GM12878 (cell line): ENCODE measurements at regions not wholly inside any gene's neighbourhood (a gene's known extent, or its start where the extent isn't known, plus 50 kb on each side); places are given as distances from the start of the nearest gene placed in this dataset.

Experiments used
- ATAC-seq: fragments of 200-7000 bp; cut with Tn5 transposase; 3 replicates; pipeline ENCODE4 v1.9.1; 2020; ENCODE audit warnings: mild to moderate bottlenecking, moderate library complexity
- BruUV-seq: library from RNA; stranded (reverse); fragments of 400-500 nt; replicated peaks from 2 replicates; lab custom pipeline; 2021; lab: Mats Ljungman, UMichigan
- CTCF ChIA-PET: fragments of 300-600 bp; sonication (Branson Sonifier 250); formaldehyde crosslinking; extraction: SDS; loops from one replicate; lab custom pipeline; 2021; ENCODE audit warnings: inconsistent platforms; lab: Yijun Ruan, JAX
- POLR2A ChIA-PET: fragments of 350-600 bp; formaldehyde crosslinking; extraction: SDS; loops from one replicate; lab custom pipeline; 2021; ENCODE audit warnings: inconsistent platforms; lab: Charles Lee
- RAD21 ChIA-PET: fragments of 300-600 bp; sonication (Branson Sonifier 250); formaldehyde crosslinking; loops from one replicate; lab custom pipeline; 2023; ENCODE audit warnings: antibody characterized with exemption; ENCODE audit not compliant: unreplicated experiment; lab: Charles Lee
- SMC1A ChIA-PET: fragments of 300-600 bp; sonication (Branson Sonifier 250); formaldehyde crosslinking; loops from one replicate; lab custom pipeline; 2023; ENCODE audit not compliant: unreplicated experiment, uncharacterized antibody; lab: Charles Lee
- DNase-seq: peaks from one replicate; pipeline ENCODE4 v3.0.0-alpha.2; 2011; ENCODE audit warnings: low read depth, low spot score
- FAIRE-seq: peaks from 3 replicates; lab custom pipeline; 2011; peaks lifted over from hg19 to GRCh38; lab: Jason Lieb, UNC
- H2AFZ ChIP-seq: 2 replicates; pipeline ENCODE4 v1.6.0; 2011; ENCODE audit warnings: low read depth, low read length, control low read depth; ENCODE audit not compliant: control insufficient read depth
- H3K27ac ChIP-seq: 2 replicates; pipeline ENCODE4 v1.5.1; 2011; ENCODE audit warnings: control low read depth; ENCODE audit not compliant: control insufficient read depth, insufficient read depth
- H3K27me3 ChIP-seq, 2 experiments: replicated peaks in 1 of 2; 2 replicates each; pipeline versions ENCODE4 v1.6.0 to v1.6.1; 2011; ENCODE audit warnings: low read length in 1 of 2; ENCODE audit not compliant: control insufficient read depth in 2 of 2, insufficient read depth in 2 of 2
- H3K36me3 ChIP-seq, 2 experiments: 2 replicates each; pipeline ENCODE4 v1.5.1; 2011; ENCODE audit warnings: low read length in 1 of 2; ENCODE audit not compliant: control insufficient read depth in 2 of 2, insufficient read depth in 2 of 2
- H3K4me1 ChIP-seq: 2 replicates; pipeline ENCODE4 v1.6.1; 2011; ENCODE audit warnings: mild to moderate bottlenecking, low read length, moderate library complexity, mixed read lengths; ENCODE audit not compliant: control insufficient read depth, insufficient read depth
- H3K4me2 ChIP-seq: 2 replicates; pipeline ENCODE4 v1.6.0; 2011; ENCODE audit warnings: control low read depth; ENCODE audit not compliant: control insufficient read depth, insufficient read depth
- H3K4me3 ChIP-seq: fragments of 200-600 bp; sonication (generic); 2 replicates; pipeline ENCODE4 v1.5.1; 2016
- H3K79me2 ChIP-seq: 2 replicates; pipeline ENCODE4 v1.6.0; 2011; ENCODE audit warnings: low read length; ENCODE audit not compliant: control insufficient read depth, insufficient read depth
- H3K9ac ChIP-seq: 2 replicates; pipeline ENCODE4 v1.8.0; 2011; ENCODE audit warnings: low read length, control low read depth, mixed read lengths; ENCODE audit not compliant: control insufficient read depth, insufficient read depth
- H3K9me3 ChIP-seq: replicated peaks from 3 replicates; pipeline ENCODE4 v1.5.1; 2011; ENCODE audit warnings: mild to moderate bottlenecking, low read length; ENCODE audit not compliant: control insufficient read depth, insufficient read depth
- H4K20me1 ChIP-seq: 2 replicates; pipeline ENCODE4 v1.6.0; 2011; ENCODE audit not compliant: control insufficient read depth, insufficient read depth
- BMI1 ChIP-seq: fragments of 450-650 bp; IDR thresholded peaks from 2 replicates; pipeline ENCODE4 v1.6.1; 2016; ENCODE audit warnings: mild to moderate bottlenecking, moderate library complexity, borderline replicate concordance
- CBFB ChIP-seq: IDR thresholded peaks from 2 replicates; pipeline ENCODE4 v1.6.1; 2016; ENCODE audit warnings: antibody characterized with exemption, low read depth
- E4F1 ChIP-seq: fragments of 450-650 bp; IDR thresholded peaks from 2 replicates; pipeline ENCODE4 v1.6.1; 2018; ENCODE audit warnings: borderline replicate concordance, mild to moderate bottlenecking; ENCODE audit not compliant: partially characterized antibody
- IKZF2 ChIP-seq, 2 experiments: fragments of 450-650 bp; IDR thresholded peaks; 2 replicates each; pipeline ENCODE4 v1.6.1; 2017; ENCODE audit warnings: mild to moderate bottlenecking in 2 of 2, moderate library complexity in 2 of 2
- MEF2A ChIP-seq: IDR thresholded peaks from 2 replicates; pipeline ENCODE4 v1.6.1; 2011; ENCODE audit warnings: low read depth, mild to moderate bottlenecking, low read length, moderate library complexity; ENCODE audit not compliant: insufficient read depth
- MTA3 ChIP-seq: IDR thresholded peaks from 2 replicates; pipeline ENCODE4 v1.6.1; 2012; ENCODE audit warnings: low read length, inconsistent platforms, borderline replicate concordance
- PKNOX1 ChIP-seq: fragments of 450-650 bp; IDR thresholded peaks from 2 replicates; pipeline ENCODE4 v1.6.1; 2016; ENCODE audit warnings: mild to moderate bottlenecking
- REST ChIP-seq: IDR thresholded peaks from 2 replicates; pipeline ENCODE4 v1.6.1; 2012; ENCODE audit warnings: mild to moderate bottlenecking, low read depth, low read length
- SP1 ChIP-seq: IDR thresholded peaks from one replicate; pipeline ENCODE4 v1.6.1; 2011; ENCODE audit warnings: low read depth, low read length
- STAT1 ChIP-seq: fragments of 450-650 bp; conservative IDR thresholded peaks from 2 replicates; pipeline ENCODE4 v1.6.1; 2014; ENCODE audit warnings: antibody characterized with exemption, mild to moderate bottlenecking
- YBX1 ChIP-seq: fragments of 450-650 bp; IDR thresholded peaks from 2 replicates; pipeline ENCODE4 v1.6.1; 2016; ENCODE audit warnings: antibody characterized with exemption
- YY1 ChIP-seq: IDR thresholded peaks from 2 replicates; pipeline ENCODE4 v1.6.1; 2011; ENCODE audit warnings: low read depth, mild to moderate bottlenecking, low read length
- WGBS: methylation state at CpG from one replicate; pipeline ENCODE4 v1.1.6; 2016; ENCODE audit warnings: low lambda C conversion rate; ENCODE audit not compliant: insufficient replicate concordance, insufficient coverage; ENCODE audit errors: missing lambda C conversion rate; 5-methylcytosine and 5-hydroxymethylcytosine counted together
- in situ Hi-C: fragments of 300-500 bp; cut with MboI; formaldehyde crosslinking; loops from 9 replicates; pipeline ENCODE4 v1.14.3; 2018; ENCODE audit warnings: mixed read lengths
- intact Hi-C: fragments of 100-400 bp; cut with micrococcal nuclease; formaldehyde crosslinking; loops from one replicate; pipeline ENCODE4 v1.14.2; 2022; ENCODE audit not compliant: unreplicated experiment
- TF ChIP-seq, protein P1 (sequence below): fragments of 450-650 bp; IDR thresholded peaks from 2 replicates; pipeline ENCODE4 v1.6.1; 2017; ENCODE audit warnings: mild to moderate bottlenecking, moderate library complexity

- Histone ChIP-seq H3K4me1 (no peaks in the 10 kb centered on the region), H4K20me1 (no peaks in the 10 kb centered on the region), H3K9ac (no peak overlapping the region), H3K36me3 (no peaks in the 10 kb centered on the region), H3K27ac (no peak overlapping the region), H2AFZ (no peak overlapping the region), H3K4me2 (no peak overlapping the region), H3K79me2 (no peaks in the 10 kb centered on the region), H3K9me3 (no peaks in the 10 kb centered on the region), H3K4me3 (no peak overlapping the region), H3K27me3 (peaks cover 0 to 2% of the 10 kb centered on the region in 2 experiments; a peak in 1 of 4 replicates)
- DNase-seq (no peak), ATAC-seq (no peak), FAIRE-seq (no peak)
- intact Hi-C loops, result no loop called here
- WGBS, result 32% methylated on average over 8 of the region's 8 CpGs
- SMC1A ChIA-PET, result no interaction called here
- in situ Hi-C loops, result no loop called here
- no TSS peak for BruUV-seq
- RAD21 ChIA-PET, result no interaction called here
- CTCF ChIA-PET, result no interaction called here
- POLR2A ChIA-PET, result no interaction called here
- TF ChIP-seq MTA3 (no peak), CBFB (no peak), SP1 (no peak), MEF2A (no peak), REST (no peak), PKNOX1 (no peak), E4F1 (no peak), YBX1 (no peak), IKZF2 (IDR thresholded peaks at IDR 0.05) (no peak), STAT1 (no peak), BMI1 (no peak), YY1 (no peak)
- TF ChIP-seq, protein P1, sequence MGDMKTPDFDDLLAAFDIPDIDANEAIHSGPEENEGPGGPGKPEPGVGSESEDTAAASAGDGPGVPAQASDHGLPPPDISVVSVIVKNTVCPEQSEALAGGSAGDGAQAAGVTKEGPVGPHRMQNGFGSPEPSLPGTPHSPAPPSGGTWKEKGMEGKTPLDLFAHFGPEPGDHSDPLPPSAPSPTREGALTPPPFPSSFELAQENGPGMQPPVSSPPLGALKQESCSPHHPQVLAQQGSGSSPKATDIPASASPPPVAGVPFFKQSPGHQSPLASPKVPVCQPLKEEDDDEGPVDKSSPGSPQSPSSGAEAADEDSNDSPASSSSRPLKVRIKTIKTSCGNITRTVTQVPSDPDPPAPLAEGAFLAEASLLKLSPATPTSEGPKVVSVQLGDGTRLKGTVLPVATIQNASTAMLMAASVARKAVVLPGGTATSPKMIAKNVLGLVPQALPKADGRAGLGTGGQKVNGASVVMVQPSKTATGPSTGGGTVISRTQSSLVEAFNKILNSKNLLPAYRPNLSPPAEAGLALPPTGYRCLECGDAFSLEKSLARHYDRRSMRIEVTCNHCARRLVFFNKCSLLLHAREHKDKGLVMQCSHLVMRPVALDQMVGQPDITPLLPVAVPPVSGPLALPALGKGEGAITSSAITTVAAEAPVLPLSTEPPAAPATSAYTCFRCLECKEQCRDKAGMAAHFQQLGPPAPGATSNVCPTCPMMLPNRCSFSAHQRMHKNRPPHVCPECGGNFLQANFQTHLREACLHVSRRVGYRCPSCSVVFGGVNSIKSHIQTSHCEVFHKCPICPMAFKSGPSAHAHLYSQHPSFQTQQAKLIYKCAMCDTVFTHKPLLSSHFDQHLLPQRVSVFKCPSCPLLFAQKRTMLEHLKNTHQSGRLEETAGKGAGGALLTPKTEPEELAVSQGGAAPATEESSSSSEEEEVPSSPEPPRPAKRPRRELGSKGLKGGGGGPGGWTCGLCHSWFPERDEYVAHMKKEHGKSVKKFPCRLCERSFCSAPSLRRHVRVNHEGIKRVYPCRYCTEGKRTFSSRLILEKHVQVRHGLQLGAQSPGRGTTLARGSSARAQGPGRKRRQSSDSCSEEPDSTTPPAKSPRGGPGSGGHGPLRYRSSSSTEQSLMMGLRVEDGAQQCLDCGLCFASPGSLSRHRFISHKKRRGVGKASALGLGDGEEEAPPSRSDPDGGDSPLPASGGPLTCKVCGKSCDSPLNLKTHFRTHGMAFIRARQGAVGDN, result no peak
These were observed 99.1 kb downstream of the SNX18 start for GRCh38 chr5:54616518-54617220.
